GM18499 (cell line): ENCODE measurements at regions not wholly inside any gene's neighbourhood (a gene's known extent, or its start where the extent isn't known, plus 50 kb on each side); places are given as distances from the start of the nearest gene placed in this dataset.
"Not testable (repeated sequence)": the region's sequence is repeated elsewhere in the genome, so short reads cannot be mapped to it uniquely, and the experiment has no call there.

Experiments
- ATAC-seq: cut with Tn5 transposase; IDR thresholded peaks from one replicate; pipeline ENCODE4 v1.9.1; 2021; ENCODE audit warnings: moderate number of reproducible peaks; ENCODE audit not compliant: insufficient read depth, unreplicated experiment

DNA sequence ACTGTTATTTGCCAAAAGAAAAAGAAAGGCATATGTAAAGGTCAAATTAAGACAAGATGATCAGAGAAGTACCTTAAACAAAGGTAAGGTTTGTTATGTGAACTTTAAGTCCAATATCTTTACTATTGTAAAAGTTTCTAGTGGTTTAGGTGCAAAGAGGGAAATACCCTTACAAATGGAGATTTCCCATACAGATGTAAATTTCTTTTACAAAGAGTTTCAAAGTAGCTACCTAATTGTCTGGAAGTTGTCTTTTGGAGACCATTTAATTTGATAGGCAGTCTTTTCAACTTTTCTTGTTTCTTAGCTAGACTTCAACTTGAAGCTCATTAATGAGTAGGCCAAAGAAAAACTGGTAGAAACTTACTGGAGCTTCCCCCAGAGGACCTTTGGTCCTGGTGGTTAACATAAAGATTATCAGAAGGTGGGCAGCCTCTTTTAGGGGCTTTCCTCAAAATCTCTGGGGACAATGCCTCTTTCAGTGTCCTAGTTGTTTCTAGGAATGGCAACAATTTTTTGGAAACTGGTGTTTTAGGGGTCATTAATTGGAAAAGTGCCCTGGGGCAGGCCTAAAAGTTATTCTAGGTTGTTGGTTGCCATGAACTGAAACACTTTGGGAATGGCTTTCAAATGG, 297.3 kb downstream of the GUCY2F start:
- no peak for ATAC-seq

DNA sequence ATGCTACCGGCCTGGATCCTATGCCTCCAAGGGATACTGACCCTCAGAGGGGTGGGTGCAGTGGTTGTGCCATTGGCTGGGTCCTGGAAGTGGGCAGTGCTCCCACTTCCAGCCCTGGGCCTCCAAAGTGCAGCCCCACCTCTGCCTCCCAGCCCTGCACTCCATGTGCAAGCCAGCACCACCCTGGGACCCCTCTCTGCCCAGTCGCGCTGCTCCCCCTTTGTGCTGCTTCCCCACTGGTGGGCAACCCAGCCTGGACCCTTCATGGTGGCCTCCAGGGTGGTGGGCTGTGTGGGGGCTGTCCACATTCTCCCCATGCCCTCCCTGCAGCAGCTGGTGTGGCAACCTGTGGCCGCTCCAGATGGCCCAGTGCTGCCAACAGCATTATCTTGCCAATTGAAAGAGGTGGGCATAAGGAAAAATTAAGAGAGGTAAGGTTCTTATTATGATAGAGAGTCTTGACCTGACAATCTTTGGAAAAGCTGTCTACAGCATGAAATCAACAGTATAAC, 309.7 kb downstream of the GUCY2F start:
- ATAC-seq: no peak

DNA sequence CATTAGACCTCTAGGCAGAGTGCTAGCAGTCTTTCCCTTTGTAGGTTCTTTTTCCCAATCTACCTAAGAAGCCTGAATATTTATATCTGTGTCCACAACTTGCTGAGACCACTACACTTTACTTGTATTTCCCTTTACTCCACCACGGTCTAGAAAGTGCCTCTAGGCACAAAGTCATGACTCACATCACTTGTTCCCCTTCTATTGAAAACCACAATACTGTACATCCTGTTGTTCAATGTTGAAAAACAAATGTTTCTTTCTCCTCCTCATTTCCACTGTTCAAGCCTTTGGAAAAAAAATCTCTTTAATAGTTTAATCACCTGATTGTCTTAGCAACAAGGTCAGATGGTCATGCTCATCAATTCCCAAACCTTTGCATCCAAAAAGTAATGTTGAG, 326.7 kb downstream of the GUCY2F start:
- ATAC-seq: no peak

DNA sequence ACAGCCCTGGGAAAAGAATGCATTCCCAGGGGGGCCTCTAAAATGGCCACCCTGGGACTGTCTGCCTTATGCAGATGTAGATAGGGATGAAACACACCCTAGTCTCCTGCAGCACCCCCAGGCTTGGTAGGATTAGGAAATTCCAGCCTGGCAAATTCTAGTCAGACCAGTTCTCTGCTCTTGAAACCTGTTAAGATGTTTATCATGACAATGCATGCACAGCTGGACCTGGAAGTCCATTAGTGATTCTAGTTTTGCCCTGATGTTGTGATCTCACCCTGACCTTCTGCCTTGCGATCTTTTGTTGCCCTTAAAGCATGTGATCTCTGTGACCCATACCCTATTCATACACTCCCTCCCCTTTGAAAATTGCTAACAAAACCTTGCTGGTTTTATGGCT, 337.7 kb downstream of the GUCY2F start:
- ATAC-seq: not testable (repeated sequence)

DNA sequence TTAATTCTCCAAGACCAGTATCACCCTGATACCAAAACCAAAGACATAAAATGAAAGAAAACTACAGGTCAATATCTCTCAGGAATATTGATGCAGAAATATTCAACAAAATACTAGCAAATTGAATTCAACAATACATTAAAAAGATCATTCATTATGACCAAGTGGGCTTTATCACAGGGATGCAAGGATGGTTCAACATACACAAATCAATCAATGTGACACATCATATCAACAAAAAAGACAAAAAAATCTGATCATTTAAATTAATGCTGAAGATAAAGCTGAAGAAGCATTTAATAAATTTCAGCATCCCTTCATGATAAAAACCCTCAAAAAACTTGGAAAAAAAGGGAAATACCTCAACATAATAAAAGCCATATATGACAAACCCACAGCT, 341.4 kb downstream of the GUCY2F start:
- no peak for ATAC-seq

DNA sequence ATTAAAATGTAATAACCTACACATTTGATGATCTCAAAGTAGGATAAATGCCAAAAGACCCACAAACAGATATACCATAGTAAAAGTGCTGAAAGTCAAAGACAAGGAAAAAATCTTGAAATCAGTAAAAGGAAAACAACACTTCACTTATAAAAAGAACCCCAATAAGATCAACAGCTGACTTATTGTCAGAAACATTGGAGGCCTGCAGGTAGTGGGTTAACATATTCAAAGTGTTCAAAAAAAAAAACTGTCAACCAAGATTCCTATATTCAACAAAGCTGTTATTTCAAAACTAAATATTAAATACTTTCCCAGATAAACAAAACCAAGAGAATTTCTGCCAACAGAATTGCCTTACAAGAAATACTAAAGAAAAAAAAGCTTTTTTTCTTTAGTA, 347.1 kb downstream of the GUCY2F start:
- ATAC-seq: no peak

DNA sequence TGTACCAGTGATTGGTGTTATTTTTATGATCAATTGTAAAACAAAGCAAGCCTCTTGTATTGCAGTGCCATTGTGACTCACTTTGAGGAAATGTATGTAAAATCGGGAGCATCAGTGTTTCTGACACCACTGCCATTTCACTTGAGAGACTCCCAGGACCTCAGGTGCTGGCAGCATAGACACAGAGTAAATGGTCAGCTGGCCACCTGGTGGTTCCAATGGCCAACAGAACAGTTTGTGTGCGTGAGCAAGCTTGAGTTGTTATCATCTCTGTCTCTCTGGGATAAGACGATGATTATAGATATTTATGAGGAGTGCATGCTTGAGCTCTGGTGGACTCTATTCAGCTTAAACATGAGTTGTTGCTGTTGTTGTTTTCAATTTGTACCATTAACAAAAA, 356.6 kb downstream of the GUCY2F start:
- ATAC-seq: no peak

DNA sequence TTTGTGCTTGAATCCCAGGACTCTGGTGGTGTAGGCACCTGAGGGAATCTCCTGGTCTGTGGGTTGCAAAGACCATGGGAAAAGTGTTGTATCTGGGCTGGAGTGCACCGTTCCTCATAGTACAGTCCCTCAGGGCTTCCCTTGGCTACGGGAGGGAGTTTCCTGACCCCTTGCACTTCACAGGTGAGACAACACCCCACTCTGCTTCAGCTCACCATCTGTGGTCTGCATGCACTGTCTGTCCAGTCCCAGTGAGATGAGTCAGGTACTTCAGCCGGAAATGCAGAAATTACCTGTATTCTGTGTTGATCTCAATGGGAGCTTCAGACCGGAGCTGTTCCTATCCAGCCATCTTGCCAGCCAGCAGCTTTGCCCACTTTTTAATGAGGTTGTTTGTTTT, 353.0 kb upstream of the IRS4 start:
- no peak for ATAC-seq

DNA sequence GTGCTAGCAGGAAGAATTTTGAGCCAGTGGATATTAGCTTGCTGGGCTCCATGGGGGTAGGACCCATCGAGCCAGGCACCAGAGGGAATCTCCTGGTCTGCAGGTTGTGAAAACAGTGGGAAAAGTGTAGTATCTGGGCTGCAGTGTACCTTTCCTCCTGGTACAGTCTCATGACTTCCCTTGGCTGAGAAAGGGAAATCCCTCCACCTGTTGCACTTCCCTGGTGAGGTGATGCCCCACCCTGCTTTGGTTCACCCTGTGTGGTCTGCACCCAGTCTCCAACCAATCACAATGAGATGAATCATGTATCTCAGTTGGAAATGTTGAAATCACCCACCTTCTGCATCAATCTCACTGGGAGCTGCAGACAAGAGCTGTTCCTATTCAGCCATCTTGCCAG, 341.4 kb upstream of the IRS4 start:
- ATAC-seq: no peak

DNA sequence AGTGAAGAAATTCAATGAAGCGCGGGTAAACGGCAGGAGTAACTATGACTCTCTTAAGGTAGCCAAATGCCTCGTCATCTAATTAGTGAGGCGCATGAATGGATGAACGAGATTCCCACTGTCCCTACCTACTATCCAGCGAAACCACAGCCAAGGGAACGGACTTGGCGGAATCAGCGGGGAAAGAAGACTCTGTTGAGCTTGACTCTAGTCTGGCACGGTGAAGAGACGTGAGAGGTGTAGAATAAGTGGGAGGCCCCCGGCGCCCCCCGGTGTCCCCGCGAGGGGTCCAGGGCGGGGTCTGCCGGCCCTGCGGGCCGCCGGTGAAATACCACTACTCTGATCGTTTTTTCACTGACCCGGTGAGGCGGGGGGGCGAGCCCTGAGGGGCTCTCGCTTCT, 317.8 kb upstream of the IRS4 start:
- ATAC-seq: not testable (repeated sequence)

DNA sequence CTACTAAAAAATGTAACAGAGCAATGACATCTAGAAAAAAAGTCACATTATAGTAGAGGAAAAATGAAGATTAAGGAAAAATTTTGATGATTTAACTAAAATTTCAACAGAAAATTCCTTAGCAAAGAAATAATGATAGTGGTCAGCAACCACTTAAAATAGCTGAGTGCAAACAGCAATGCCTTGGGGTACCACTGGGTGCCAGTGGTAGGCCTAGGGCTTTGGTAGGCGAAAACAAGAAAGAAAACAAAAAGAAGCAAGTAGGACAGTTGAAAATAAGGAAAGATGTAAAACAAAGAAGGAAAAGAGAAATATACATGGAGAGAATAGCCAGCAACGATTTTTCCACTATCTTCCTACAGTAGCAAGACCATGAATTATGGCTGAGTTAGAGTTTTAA, 313.5 kb upstream of the IRS4 start:
- no peak for ATAC-seq

DNA sequence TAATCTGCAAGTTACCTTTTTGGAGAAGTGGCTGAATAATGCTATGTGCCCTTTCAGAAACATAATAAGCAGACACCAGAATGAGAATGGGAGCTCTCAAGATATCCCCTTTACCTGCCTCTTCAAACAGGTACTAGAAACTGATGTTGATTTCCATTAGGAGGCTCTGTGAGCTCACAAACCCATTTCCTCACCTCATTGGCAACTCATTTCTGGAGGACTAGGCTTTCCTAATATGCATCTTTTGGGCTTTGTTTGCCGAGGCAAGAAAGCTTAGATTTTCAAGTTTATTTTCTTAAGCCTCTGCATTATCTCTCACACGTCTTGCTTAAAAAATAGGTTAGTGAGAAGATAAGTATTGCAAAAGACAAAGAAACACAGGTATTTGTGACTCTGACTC, 313.1 kb upstream of the IRS4 start:
- ATAC-seq: no peak

DNA sequence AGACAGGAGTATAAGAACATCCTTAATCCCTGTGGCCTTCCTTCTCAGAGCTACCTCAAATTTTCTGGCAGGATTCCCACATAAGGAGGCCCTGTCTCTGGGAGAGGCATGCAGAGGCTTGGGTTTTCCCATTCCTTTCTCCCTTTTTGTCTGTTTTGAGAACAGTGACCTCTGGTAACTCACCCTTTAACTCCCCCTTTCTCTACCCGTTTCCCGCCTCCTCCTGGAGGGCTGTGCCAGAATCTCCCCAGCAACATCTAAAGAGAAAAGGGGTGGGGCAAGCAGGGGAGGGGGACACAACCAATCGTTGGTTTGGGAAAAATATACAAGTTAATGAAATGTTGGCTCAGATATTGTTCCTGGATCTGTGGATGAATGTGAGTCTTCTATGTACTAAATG, 303.7 kb upstream of the IRS4 start:
- no peak for ATAC-seq

DNA sequence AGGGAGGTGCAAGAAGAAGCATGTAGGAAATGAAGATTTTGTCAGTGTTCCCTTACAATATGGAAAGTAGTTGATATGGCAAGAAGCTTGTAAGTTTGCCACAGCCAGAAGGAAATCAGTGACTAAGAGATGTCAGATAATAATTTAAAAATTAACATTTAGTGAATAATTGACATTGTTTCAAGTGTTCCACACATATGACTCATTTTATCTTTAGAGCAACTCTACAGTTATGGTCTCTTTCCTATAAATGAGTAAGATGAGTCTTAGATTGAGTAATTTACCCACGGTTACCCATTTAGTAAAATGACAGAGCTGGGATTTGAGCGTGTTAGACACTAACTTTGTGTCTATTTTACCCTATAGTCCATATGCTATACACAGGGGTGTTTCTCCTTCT, 300.3 kb upstream of the IRS4 start:
- no peak for ATAC-seq

DNA sequence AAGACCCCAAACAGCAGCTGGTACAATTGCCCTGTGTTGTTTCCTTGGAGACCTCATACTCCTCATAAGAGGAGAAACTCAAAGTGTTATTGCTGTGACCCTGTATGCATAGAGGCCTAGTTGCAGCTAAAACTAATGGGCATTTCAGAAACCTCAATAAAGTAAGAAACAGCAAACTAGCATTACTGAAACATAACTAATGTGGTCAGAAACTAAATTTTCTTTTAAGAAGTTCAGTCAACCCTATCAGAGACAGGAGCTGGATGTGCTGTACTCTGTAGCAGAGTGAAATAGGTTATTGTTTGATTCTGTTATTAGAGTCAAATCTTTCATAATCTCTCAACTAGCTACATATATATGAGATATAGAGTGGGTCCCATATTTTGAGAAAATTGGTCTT, 257.5 kb upstream of the IRS4 start:
- no peak for ATAC-seq

DNA sequence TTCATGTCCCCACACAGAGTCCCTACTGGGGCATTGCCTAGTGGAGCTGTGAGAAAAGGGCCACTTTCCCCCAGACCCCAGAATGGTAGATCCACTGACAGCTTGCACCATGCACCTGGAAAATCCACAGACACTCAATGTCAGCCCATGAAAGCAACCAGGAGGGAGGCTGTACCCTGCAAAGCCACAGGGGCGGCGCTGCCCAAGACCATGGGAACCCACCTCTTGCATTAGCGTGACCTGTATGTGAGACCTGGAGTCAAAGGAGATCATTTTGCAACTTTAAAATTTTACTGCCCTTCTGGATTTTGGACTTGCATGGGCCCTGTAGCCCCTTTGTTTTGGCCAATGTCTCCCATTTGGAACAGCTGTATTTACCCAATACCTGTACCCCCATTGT, 236.5 kb upstream of the IRS4 start:
- ATAC-seq: not testable (repeated sequence)

DNA sequence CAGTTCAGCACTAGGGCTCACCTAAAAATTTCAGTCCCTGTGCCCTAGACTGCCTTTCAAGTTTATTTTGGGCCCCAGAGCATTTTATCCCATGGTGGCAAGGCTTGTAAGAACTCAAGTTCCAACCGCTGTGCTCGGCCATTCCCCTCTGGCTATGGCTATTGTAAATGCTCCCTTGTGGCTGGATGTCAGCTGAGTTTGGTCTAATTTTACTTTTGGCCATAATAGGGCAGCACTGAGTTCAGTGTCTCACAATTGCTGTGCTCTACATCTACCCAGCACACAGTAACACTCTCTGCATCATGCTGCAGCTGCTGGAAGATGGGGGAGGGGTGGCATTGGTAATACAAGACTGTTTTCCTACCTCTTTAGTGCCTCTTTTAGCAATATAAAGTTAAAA, 210.8 kb upstream of the IRS4 start:
- ATAC-seq: no peak

DNA sequence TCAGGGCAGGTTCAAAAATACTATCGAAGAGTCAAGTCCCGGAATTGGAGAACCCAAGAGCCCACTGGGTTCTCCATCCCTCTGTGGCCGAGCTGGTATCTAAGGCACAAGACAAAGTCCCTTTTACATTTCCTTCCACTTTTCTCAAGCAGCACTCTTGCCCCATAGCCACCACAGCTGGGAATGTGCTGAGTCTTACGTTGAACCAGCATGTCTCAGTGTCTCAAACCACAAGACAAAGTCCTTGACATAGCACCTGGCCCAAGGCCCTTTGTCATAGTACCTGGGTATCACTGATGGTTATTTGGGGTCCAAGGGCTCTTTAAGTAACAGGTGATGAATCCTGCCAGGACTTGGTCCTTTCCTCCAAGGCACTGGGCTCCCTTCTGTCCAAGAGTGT, 210.2 kb upstream of the IRS4 start:
- ATAC-seq: no peak

DNA sequence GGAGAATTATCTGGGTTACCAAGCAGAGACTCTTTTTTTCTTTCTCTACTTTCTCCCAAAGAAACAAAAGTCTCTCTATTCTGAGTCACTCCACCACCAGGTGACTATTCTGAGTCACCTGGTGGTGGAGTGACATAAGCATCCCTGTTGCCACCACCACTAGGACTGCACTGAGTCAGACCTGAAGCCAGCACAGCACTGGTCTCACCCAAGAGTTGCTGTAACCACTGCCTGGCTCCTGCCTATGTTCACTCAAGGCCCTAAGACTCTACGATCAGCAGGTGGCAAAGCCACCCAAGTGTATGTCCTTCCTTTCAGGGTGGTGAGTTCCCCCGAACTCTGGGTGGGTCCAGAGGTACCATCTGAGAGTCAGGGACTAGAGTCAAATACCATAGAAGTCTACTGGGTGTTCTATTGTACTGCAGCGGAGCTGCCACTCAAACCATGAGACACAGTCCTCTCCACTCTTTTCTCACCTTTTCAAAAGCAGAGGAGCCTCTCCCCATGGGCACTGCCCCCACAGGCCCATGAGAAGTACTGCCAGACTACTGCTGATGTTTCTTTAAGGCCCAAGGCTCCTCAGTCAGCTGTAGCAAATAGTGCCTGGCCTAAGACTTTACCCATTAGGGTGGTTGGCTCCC, 209.6 kb upstream of the IRS4 start:
- no peak for ATAC-seq

DNA sequence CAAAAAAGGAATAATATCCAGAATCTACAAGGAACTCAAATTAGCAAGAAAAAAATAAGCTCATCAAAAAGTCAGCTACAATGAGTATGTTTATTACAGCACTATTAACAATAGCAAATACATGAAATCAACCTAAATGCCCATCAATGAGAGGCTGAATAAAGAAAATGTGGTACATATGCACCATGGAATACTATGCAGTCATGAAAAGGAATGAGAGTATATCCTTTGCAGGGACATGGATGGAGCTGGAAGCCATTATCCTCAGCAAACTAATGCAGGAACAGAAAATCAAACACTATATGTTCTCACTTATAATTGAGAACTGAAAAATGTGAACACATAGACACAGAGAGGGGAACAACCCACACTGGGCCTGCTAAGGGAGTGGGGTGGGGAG, 178.4 kb upstream of the IRS4 start:
- no peak for ATAC-seq

DNA sequence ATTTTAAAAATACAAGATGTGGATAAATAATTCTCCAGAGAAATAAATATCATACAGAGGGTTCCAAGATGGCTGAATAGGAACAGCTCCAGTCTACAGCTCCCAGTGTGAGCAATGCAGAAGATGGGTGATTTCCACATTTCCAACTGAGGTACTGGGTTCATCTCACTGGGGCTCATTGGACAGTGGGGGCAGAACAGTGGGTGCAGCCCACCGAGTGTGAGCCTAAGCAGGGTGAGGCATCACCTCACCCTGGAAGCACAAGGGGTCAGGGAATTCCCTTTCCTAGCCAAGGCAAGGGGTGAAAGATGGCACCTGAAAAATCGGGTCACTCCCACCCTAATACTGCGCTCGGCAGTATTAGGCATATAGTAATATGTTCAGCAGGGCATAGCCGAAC, 167.5 kb upstream of the IRS4 start:
- ATAC-seq: not testable (repeated sequence)

DNA sequence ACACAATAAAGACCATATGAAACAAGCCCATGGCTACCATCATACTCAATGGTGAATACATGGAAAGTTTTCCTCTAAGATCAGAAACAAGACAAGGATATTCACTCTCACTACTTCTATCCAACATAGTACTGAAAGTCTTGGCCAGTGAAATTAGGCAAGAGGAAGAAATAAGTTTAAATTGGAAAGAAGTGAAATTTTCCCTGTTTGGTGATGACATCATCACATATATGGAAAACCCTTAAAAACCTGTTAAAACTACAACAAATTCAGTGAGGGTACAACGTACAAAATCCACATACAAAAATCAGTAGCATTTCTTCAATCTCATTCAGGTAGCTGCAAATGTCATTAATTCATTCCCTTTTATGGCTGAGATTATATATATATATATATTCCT, 164.0 kb upstream of the IRS4 start:
- no peak for ATAC-seq
